Omental fat pad (tissue), 3 donors: ENCODE measurements at regions not wholly inside any gene's neighbourhood (a gene's known extent, or its start where the extent isn't known, plus 50 kb on each side); places are given as distances from the start of the nearest gene placed in this dataset.

Experiments
- ATAC-seq: fragments of 150-250 bp; one replicate; pipeline ENCODE4 v1.9.1; 2016; ENCODE audit warnings: mild to moderate bottlenecking, moderate library complexity; ENCODE audit not compliant: low FRiP score
- DNase-seq: peaks from one replicate; pipeline ENCODE4 v3.0.0-alpha.2; 2019; ENCODE audit warnings: low spot score
- TF ChIP-seq, protein P1 (sequence below), 3 donors: fragments of 450-650 bp; IDR thresholded peaks; one replicate each; pipeline ENCODE4 v1.5.1; 2016 to 2017; ENCODE audit warnings: antibody characterized with exemption in 3 of 3, mild to moderate bottlenecking in 3 of 3, moderate library complexity in 2 of 3

GRCh38 chr10:2992401-2993198 is 74.7 kb upstream of the PFKP start:
- no peak for DNase-seq
- TF ChIP-seq, protein P1, sequence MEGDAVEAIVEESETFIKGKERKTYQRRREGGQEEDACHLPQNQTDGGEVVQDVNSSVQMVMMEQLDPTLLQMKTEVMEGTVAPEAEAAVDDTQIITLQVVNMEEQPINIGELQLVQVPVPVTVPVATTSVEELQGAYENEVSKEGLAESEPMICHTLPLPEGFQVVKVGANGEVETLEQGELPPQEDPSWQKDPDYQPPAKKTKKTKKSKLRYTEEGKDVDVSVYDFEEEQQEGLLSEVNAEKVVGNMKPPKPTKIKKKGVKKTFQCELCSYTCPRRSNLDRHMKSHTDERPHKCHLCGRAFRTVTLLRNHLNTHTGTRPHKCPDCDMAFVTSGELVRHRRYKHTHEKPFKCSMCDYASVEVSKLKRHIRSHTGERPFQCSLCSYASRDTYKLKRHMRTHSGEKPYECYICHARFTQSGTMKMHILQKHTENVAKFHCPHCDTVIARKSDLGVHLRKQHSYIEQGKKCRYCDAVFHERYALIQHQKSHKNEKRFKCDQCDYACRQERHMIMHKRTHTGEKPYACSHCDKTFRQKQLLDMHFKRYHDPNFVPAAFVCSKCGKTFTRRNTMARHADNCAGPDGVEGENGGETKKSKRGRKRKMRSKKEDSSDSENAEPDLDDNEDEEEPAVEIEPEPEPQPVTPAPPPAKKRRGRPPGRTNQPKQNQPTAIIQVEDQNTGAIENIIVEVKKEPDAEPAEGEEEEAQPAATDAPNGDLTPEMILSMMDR (IDR thresholded peaks at IDR 0.05) = no peak

DNA sequence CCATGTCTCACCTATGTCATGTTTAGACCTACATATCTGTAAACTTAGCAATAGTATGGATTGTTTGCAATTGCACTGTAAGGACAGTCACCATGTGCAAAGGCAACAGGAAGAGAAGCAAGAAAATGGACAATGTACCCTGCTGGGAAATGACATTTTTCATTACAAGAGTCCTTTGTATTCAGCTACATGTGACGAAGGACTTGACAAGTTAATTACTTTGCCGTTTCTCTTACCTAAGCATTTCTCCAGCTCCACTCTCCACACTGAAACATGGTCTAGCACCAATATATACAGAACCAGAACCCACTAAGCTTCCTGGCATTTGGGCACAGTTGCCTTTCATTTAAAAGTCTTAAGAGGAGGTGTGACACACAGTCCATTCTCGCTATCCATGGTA is 76.6 kb upstream of the PFKP start:
- TF ChIP-seq, protein P1 (IDR thresholded peaks at IDR 0.05) = no peak
- DNase-seq = no peak

More at GRCh38 chr10:2992401-2993198, 74.7 kb upstream of the PFKP start:
- ATAC-seq = no peak

GRCh38 chr10:2989292-2989947 is 77.9 kb upstream of the PFKP start:
- DNase-seq (no peak), ATAC-seq (no peak)
- TF ChIP-seq, protein P1 (IDR thresholded peaks at IDR 0.05) = no peak

More for the DNA sequence above, 76.6 kb upstream of the PFKP start:
- ATAC-seq = no peak

DNA sequence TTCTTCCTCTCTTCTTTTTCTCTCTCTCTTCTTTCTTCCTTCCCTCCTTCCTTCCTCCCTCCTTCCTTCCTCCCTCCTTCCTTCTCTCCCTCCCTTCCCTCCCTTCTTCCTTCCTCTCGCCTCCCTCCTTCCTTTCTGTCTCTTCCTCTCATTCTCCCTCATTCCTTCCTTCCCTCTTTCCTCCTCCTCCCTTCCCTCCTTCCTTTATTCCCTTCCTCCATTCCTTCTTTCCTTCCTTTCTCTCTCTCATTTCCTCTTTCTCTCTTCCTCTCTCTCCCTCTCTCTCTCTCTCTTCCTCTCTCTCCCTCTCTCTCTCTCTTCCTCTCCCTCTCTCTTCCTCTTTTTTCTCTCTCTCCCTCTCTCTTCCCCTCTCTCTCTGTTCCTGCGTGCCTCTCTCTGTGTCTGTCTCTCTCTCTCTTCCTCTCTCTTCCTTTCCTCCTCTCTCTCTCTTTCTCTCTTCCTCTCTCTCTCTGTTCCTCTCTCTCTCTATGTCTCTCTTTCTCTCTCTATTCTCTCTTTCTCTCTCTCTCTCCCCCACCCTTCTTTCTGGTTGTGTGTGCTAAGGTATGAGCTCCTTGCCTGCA is 80.1 kb upstream of the PFKP start:
- ATAC-seq (no peak), DNase-seq (no peak)
- TF ChIP-seq, protein P1 (IDR thresholded peaks at IDR 0.05) = no peak

DNA sequence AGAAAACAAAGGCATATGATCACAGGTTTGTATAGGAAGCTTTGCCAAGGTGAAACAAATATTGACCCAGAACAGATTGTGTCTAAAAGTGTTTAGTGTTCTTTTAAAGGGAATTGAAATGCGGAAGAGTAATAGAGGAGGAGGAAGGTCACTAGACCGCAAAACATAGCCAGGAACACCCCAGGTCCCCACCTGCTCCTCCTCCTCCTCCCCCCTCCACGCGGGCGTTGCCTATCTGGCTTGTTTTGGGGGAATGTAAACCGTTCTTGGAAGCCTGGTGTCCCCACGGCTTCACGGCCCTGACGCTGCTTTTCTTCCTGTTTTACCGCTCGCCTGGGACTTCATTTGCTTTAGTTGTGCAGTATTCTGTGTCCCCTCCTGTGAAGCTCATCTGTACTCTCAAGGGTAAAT is 81.0 kb upstream of the PFKP start:
- ATAC-seq = no peak
- DNase-seq = no peak
- TF ChIP-seq, protein P1 (IDR thresholded peaks at IDR 0.05) = no peak

GRCh38 chr10:2985729-2986232 is 81.6 kb upstream of the PFKP start:
- DNase-seq (no peak), ATAC-seq (peak; percentile 52)
- TF ChIP-seq, protein P1 (IDR thresholded peaks at IDR 0.05) = no peak
